GM19351 (cell line): ENCODE measurements at regions not wholly inside any gene's neighbourhood (a gene's known extent, or its start where the extent isn't known, plus 50 kb on each side); places are given as distances from the start of the nearest gene placed in this dataset.

ENCODE experiments used
- ATAC-seq: cut with Tn5 transposase; IDR thresholded peaks from one replicate; pipeline ENCODE4 v1.9.1; 2021; ENCODE audit warnings: mild to moderate bottlenecking, moderate library complexity; ENCODE audit not compliant: unreplicated experiment

DNA sequence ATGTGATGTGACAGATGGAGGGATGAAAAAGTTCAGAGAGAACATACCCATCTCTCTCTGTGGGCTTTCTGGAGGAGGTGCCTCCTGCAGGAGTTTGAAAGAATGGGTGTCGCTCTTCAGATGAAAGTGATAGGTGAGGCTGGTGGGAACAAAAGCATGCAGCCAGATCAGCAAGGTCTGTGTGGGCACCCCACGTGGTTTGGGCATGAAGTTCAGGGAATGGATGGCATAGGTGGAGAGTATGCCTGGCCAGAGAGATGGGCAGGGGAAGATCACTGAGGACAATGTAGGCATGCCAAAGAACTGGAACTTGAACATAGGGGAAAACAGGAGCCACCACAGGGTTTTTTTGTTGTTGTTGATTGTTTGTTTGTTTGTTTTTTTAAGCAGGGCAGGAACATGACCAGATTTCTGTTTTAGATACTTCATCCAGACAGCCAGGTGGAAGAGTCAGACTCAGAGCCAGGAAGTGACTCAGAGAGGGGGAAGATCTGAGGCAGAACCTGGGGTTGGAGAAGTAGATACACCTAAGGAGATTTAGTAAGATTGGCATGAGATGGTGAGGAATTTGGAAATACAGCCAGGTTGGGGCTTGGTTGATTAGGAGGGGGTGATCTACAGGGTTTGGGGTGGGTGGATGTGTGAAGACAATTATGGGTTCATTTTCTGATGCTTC lies 64.8 kb upstream of the CLSTN2 start:
- ATAC-seq, result no peak

DNA sequence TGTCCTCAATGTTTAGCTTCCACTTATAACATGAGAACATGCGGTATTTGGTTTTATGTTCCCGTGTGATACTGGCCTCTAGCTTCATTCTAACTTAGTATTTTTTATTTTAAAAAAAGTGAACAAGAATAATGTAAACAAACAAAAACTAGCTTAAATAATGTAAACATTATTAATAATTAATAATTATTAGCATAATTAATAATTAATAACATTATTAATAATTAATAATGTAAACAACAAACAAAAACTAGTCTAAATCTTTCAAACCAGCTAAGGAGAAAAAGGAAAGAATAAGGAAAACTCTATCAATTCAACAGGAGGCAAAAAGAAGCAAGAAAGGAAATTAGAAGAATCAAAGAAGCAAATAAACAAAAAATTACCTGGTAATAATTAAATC lies 66.2 kb upstream of the CLSTN2 start:
- ATAC-seq, result no peak

DNA sequence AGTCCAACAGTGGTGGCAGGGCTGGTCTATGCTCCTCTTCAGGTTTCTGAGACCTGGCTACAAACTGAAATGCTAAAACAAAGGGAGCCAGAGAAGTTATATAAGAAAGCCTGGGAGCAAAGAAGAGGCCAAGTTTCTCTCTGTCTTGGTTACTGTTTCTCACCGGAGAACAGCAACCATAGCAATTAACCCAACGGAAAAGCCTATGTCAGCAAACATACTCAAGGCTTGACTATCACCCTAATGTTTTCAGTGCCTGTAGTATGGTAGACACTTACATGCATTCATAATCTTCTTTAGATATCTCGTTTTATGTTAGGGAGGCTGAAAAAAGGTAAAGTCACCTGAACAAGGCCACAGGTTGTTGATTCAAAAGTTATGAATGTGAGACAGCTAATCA lies 86.3 kb upstream of the CLSTN2 start:
- ATAC-seq, result no peak

DNA sequence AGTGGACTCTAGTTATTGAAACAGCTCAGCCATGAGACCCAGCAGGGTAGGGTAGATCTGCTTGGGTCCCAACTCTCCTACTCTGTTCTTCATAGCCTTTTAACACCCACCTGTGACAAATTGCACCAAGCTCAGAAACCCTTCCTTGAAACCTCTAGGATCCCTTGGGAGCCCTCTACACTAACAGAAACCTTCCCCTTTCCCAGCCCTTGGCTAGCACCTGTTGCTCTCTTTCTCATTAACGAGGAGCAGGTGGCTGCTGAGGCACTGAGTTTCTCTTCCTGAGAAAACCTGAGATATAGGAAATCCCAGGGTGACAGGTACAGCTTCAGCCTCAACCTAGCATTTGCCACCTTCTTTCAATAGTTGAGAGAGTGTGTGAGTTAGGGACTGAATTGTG lies 88.3 kb upstream of the CLSTN2 start:
- no peak for ATAC-seq

DNA sequence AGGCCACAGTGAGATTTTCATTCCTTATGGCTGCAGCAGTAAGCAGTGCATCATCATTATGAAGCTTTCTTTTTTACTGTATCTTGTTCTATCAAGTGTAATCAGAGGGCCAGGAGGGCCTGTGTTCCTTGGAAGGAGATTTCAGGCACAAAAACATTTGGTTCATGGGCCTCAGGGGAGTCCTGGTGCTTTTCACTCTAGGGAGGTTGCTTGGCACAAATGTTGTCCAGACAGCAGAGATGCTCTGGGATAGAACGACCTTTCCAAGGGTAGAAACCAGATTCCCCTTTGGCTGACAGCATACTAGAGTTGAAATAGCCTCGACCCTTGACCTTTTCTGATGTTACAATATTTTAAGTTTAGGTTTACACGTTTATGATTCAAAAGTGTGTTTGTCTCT lies 95.3 kb upstream of the CLSTN2 start:
- no peak for ATAC-seq

DNA sequence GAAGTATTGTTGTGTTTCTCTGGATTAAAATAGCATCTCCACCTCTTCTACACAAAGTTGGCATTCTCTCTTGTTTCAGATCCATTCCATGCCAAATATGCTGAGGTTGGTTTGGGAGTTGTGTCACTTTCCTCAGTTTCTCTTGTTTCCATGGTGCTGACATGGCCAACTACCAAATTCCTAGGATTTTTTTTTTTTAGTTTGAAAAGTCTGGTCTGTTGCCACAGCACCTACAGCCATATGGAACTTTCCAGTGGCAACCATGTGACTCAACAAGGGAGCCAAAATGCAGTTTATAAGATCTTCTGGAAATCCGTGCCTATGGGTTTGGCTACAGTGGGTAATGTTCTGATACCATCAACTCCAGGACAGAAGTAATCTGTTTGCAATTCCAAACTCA lies 96.0 kb upstream of the CLSTN2 start:
- no peak for ATAC-seq

DNA sequence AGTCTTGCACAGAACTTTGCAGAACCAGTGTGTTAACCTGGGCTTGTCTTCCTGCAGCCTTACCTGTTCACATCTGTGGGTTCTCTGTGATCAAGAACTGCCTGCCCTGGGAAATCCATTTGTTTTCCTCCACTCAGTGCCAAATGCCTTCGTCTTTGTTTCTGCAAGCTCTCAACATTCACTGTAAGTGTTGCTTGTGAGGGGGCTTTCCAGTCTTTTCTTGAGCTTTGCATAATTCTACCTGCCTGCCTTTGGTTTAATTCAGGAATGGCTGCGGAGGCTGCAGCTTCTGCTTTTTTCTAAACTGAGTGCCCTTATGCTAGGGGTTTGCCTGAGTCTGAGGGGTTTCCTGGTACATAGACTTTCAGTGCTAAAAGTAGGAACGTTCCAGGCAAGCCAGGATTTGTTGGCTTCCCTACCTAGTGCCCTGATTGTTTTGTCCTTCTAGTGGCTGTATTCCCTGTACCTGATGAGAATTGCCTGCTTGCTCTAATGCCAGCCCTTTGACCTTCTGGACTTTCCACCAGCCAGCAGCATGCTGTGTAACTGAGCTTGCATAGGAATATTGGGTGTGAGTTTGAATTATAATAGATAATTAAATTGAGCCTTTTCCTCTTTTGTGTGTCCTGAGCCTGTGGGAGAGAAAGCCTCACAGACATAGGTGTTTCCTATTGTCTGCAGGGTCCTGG lies 96.6 kb upstream of the CLSTN2 start:
- ATAC-seq, result no peak

DNA sequence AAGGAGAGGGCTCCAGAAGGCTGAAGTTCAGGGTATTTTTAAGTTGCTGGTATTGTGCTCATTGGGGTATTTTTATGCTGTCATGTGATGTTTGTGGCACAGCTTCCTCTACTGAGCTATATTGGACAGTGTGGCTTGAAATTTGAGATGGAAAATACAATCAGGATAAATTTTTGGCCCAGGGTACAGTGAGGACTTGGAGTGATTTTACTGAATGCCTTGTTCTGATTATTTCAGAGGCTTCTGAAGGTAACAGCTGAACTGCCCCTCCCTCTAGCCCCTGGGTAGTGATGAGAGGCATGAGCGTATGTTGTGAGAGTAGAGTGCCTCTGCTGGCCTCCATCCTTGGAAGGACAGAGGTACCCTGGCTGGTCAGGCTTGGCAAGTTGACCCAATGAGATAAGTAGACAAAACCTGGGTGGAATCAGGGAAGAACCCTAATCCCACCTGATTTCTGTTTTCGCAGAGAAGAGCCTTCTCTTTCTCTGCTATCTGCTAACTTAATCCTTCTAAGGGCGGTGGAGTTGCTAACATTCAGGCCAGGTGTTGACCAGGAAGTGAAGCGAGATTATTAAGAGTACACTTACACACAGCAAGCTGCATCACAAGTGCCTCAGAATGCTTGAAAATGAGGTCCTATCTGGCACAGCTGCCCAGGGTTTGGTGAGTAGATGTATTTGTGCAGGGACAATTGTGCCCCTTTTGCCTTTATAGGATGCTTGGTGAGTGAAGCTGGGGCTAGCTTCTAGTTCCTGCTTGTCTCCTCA lies 98.1 kb upstream of the CLSTN2 start:
- no peak for ATAC-seq

DNA sequence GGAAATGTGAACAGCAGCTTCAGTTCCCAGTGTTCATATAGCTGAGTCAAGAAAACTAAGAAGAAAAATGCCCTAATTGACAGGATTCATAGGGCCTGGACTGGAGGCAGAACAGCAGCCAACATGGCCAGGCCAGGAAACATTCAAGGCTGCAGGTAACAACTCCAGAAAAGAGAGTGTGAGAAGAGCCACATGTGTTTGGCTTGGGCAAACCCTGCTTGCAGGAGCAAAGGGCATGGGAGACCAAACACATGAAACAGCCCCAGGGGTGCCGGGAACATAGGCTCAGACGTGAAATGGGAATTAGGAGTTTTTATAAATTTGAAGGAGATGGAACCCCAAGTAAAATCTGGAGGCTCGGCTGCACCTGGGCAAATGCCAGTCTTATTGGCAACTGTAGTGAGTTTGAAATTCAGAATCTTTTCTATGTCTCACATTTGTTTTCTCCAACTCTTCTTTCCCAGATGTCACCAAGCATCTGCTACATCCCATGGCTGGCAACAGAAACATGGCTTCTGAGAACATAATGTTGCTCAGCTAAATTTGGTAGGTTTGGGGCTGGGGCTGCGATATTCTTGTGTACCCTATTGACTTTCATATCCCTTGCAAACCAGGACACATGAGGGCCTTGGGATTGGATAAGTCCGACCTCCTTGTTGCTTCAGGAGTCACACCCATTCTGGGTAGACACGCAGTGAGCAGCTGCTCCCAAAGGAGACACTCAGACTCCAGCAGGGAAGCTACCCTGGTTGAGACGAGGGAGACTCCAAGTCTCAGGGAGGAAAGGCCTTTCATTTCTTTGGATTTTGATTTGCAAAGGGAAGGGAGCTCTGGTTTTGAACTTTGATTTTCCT lies 98.9 kb upstream of the CLSTN2 start:
- no peak for ATAC-seq

DNA sequence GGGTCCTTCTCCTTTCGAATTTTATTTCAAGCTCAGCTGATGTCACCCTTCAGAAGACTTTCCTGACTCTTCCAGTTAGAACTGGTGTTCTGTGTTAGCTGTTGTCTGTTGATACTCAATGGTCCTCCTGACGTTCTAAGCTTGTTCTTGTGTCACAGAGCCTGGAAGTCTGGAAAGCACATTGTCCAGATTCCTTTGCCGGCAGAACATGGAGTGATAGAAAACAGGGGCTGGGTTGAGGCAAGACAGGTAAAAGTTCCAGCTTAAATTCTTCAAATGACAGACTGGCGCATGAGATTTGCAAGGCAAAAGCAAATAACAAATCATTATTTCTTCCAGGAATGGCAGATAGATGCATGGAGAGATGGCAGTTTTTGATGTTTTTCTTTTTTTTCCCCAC lies 102.0 kb upstream of the CLSTN2 start:
- no peak for ATAC-seq

DNA sequence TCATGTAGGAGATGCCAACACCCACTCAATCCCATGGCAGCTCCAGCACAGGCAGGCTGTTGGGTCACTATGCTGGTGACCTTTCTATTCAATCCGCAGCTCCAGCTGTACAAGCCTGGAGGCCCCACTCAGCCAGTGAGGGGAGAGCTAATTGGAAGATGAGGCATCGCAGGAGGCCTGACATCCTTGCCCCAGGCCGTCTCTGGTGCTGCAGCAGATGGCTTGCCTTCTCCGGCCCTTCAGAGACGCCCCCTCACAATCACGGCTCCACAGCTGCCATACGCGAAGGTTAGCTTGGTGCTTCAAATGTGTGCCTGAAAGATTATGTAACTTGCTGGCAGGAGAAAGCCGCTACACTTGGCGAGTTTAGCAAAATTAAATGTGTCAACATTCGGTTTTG lies 104.2 kb upstream of the CLSTN2 start:
- ATAC-seq, result no peak

DNA sequence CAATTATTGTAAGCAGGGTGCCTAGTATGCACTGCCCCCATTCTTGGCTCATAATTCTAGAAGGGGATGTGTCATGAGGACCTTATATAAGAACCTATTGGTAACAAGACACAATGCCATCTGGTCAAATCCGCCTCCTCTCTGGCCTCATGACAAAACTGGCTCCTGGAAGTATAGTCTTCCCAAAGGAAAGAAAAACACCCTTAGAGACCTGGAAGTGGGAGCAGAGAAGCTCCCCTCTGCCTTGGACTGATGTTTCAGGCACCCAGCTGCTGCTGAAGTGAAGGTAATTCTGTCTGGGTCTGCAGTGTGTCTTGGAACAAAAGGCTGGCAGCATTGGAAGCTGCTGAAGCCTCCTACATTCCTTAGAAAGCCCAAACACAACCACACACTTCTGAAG lies 107.2 kb upstream of the CLSTN2 start:
- ATAC-seq, result no peak

DNA sequence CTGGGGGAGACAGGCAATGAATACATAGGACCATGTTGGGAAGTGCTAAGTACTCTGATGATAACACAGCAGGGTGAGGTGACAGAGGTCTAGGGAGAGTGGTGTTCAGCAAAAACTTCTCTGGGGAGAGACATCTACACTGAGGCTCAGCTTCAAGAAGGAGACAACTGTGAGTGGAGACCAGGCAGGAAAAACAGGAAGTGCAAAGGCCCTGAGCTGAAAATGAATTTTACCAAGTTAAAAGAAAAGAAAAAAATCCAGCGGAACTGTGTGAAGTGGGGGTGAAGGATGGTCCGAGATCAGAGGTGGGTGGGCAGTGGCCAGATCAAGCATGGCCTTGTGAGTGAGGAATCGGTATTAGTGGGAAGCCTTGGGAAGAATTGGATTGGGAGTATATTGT lies 110.1 kb upstream of the CLSTN2 start:
- ATAC-seq, result no peak

DNA sequence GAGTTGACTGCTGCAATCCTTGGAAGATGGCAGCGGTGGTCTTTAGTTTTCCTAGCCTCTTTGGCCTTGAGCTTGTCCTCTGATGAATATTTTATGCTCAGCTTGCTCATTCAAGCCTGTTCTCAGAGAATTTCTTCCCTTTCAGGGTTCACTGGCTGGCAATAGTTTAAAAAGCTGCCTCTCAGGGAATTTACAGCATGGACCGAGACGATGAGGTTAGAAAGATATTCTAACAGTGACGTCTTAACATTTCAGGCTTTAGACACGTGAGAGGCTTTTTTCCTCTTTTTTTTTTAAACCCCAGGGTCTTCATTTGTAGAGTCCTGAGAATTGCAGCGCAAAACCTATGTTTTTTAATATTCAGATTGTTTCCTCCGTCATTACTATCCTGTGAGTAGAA lies 120.3 kb upstream of the CLSTN2 start:
- ATAC-seq, result no peak

DNA sequence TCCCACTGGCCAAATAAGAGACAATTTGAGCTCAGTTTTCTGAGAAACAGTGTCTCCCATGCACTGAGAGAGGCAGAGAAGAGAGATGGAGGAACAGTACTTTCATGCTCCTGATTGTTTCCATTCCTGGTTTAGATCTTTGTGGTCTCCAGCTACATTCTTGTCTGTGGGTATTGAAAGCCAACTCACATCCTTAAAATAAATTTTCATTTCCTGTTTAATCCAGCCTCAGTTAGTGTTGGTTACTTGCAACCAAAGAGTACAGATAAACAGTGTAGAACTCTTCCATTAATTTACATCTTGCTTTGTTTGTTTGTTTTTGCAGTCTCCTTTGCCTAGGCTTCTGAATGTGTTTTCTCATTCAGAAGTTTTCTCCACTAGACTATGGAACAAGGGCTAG lies 123.7 kb upstream of the CLSTN2 start:
- no peak for ATAC-seq

DNA sequence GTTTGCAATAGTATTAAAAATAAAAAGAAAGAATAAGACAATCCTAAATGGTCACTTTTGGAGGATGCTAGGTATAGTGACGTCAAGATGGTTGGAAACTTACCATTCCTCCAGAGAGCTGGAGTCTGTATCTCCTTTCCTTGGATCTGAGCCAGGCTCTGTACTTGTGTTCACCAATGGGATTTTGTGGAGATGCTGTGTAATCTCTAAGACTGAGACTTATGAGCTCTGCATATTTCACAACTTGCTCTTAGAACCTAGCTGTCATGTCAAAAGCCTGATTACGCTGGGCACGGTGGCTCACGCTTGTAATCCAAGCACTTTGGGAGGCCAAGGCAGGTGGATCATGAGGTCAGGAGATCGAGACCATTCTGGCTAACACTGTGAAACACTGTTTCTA lies 126.8 kb upstream of the CLSTN2 start:
- ATAC-seq, result no peak

DNA sequence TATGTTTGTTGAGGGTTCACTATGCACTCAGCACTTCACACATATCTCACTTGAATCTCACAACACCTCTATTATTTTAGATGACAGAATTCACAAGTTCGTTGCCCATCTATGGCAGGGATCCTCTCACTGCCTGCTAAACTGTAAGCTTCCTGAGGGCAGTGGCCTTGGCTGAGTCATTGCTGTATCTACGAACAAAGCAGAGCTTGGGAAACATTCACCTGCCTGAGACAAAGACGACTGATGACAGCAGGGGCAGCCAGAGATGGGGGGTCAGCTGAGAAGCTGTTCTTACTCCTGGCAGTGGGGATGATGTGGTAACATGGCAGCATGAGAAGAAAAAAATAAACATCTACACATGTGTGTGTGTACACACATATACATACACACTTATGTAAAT lies 125.5 kb upstream of the NMNAT3 start:
- ATAC-seq, result no peak

DNA sequence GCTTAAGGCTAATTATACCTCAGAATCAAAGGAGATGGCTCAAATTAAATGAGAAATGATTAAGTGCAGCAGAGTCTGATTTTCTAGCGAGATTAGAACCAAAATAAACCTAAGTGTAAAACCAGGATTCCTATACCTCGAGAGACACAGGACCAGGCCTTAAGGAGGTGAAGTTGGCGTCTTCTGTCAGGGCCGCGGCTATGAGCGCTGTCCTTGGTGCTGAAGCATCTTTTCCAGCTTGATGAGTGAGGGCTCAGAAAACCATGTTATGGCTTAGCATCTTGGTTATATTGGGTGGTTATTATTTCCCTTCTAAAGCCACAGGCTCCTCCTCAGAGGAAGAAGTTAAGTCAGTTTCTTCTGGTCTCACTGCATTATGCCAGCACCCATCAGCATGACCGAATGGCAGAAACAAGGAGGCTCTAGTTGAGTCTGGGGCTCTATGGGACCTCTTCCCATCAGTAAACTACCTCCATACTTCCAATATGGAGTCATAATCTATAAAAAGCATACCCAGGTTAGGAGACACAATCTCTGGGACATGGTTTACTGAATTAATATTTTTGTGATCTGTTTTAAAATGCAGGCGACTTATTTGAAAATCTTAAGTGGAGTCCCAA lies 120.1 kb upstream of the NMNAT3 start:
- no peak for ATAC-seq

DNA sequence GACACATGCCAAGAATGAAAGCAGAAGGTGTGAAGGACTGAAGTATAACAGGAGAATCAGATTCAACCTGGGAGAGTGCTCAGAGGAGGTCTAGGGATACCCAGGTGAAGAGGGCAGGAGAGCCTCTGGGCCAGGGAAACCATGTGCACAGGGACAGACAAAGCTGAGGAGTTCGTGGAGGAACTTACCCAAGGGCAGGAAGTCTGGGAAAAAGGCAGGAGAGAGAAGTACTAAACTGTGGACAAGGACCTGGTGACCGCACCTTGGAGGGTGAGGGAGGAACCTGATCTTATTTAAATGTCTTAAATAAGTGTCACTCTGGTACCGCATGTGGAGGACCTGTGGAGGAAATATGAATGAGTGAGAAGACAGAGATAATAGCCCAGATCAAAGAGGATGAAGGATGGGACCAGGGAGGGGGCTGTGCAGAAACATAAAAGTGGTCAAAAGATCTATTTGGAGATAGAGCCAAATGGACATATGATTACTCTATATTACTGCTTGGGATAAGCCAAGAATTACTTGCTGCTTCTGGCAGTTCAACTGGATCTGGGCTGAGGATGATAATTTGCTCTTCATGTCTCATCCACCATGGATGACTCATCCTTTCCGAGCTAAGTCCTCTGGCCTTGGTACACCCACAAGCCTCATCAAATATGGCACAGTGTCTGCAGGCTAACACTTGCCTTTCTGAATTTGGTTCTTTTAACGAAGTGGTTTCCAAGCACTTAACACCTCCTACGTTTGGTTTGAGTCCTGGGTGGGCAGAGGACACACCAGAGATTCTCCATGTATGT lies 116.9 kb upstream of the NMNAT3 start:
- ATAC-seq, result no peak

DNA sequence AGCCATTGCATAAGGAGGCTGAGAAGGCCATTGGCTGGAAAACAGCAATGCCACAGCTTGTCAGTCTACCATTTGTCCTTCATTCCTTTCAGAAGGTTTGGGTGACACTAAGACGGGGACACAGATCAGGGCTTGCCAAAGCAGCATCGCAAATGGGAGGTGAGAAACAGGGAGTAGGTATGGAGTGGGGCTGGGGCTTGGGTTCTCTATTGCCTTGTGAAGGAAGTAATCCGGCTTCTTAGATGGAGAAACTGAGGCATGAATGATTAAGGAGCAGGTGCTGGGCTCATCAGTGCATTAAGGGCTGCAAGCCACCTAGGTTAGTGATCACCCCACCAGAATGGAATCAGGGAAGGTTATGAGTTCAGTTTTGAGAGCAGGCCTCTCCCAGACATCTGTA lies 115.6 kb upstream of the NMNAT3 start:
- ATAC-seq, result no peak
